ENCODE measurements at regions not wholly inside any gene's neighbourhood (a gene's known extent, or its start where the extent isn't known, plus 50 kb on each side); places are given as distances from the start of the nearest gene placed in this dataset.

DNA sequence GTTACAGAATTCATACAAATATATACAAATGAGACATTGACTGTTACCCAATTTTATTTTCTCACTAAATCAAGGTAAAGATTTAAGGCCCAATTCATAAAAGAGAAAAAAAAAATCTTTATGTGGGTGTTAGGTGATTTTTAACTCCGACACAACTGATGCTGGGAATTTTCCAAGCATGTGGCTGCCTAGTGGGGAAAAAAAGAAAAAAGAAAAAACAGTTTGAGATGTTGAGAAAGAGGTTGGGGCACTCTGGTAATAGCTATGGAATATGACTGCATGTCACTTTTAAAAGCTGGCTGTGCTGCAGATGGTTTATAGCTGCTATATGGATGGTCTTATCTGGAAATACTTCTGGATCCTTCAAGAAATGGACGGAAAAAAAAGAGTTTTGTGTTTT lies 739.9 kb upstream of the SOX9 start:
- Histone ChIP-seq H3K9me3 (ENCODE audit: control insufficient read depth, low read depth, low read length) (no peaks in the 10 kb centered on the region), H3K4me3 (ENCODE audit: low read length) (no peak overlapping the region), H3K9ac (ENCODE audit: low read length) (no peak overlapping the region), H3K27ac (ENCODE audit: low read length) (no peak overlapping the region), H3K27me3 (ENCODE audit: control insufficient read depth, insufficient read depth, low read length) (no peaks in the 10 kb centered on the region), H3K4me1 (ENCODE audit: control insufficient read depth, low read depth, low read length) (no peaks in the 10 kb centered on the region), H3K36me3 (ENCODE audit: control insufficient read depth, low read depth, low read length) (no peaks in the 10 kb centered on the region)

DNA sequence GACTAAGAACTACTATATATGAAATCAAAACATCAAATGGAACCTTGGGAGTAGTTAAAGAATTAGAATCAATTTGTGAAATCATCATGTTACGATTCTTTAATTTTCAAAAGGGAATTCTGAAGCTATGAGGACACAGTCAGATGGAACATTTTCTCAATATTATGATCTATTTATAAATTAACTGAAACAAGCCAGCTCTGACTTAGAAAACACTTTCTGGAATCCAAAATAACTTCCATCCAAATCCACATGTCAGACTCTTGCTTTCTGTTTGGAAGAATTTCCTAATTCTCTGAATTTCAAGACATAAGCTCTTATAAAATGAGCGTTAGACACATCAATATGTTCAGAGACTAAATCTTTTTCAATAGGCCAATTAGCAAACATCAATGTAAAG lies 737.7 kb upstream of the SOX9 start:
- H3K27me3 ChIP-seq (ENCODE audit: control insufficient read depth, insufficient read depth, low read length) = no peaks in the 10 kb centered on the region
- no peaks in the 10 kb centered on the region for H3K36me3 ChIP-seq (ENCODE audit: control insufficient read depth, low read depth, low read length)
- H3K27ac ChIP-seq (ENCODE audit: low read length) = no peak overlapping the region
- no peak overlapping the region for H3K4me3 ChIP-seq (ENCODE audit: low read length)
- H3K9me3 ChIP-seq (ENCODE audit: control insufficient read depth, low read depth, low read length) = no peaks in the 10 kb centered on the region
- no peak overlapping the region for H3K9ac ChIP-seq (ENCODE audit: low read length)
- no peaks in the 10 kb centered on the region for H3K4me1 ChIP-seq (ENCODE audit: control insufficient read depth, low read depth, low read length)

DNA sequence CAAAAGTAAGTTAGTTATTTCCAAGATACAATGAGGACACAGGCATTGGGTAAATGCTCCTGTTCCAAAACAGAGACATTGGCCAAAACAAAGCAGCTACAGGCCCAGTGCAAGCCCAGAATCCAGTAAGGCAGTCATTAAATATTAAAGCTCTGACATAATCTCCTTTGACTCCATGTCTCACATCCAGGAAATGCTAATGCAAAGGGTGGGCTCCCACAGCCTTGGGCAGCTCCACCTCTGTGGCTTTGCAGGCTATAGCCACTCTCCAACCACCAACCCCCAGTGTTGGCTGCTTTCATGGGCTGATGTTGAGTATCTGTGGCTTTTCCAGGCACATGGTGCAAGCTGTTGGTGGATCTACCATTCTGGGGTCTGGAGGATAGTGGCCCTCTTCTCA lies 733.4 kb upstream of the SOX9 start:
- Histone ChIP-seq H3K36me3 (ENCODE audit: control insufficient read depth, low read depth, low read length) (no peaks in the 10 kb centered on the region), H3K9ac (ENCODE audit: low read length) (no peak overlapping the region), H3K9me3 (ENCODE audit: control insufficient read depth, low read depth, low read length) (no peaks in the 10 kb centered on the region), H3K27ac (ENCODE audit: low read length) (no peak overlapping the region), H3K4me3 (ENCODE audit: low read length) (no peak overlapping the region), H3K27me3 (ENCODE audit: control insufficient read depth, insufficient read depth, low read length) (no peaks in the 10 kb centered on the region), H3K4me1 (ENCODE audit: control insufficient read depth, low read depth, low read length) (no peaks in the 10 kb centered on the region)

DNA sequence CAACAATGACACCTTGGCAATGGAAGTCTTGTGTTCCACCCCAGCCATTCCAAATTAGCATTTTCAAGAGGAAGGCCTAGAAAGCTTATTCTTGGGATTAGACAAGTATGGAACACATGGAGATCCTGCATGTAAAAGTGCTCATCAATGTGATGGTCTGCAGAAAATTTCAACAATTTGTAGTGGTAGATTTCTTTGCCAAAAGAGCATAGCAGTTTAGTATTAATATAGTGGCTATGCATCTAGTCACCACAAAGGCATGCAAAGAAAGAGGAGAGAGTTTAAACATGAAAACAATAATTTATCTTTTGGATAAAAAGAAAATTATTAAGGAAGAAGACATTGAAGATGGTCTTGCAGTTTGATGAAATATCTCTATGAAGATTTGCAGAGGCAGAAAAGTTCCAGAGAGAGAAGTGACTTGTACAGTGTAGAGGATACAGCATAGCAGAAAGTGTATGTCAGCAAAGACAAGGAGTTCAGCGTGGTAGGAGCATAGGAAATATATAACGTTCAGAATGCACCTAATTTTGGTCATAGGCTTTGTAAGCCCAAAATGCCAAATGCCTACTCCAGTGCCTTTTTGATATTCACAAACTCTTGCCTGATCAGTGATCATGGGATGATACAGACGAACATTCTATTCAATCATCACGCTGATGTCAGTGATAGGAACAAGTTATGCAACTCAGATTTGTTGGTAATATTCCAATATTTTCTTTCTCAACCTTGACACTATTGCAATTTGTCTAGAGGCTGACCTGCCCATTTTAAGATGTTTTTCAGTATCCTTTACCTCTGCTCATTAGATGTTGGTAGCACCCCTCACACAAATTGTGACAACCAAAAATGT lies 727.9 kb upstream of the SOX9 start:
- no peak overlapping the region for H3K9ac ChIP-seq (ENCODE audit: low read length)
- no peak overlapping the region for H3K4me3 ChIP-seq (ENCODE audit: low read length)
- no peaks in the 10 kb centered on the region for H3K4me1 ChIP-seq (ENCODE audit: control insufficient read depth, low read depth, low read length)
- H3K27ac ChIP-seq (ENCODE audit: low read length) = no peak overlapping the region
- H3K36me3 ChIP-seq (ENCODE audit: control insufficient read depth, low read depth, low read length) = no peaks in the 10 kb centered on the region
- H3K9me3 ChIP-seq (ENCODE audit: control insufficient read depth, low read depth, low read length) = no peaks in the 10 kb centered on the region
- no peaks in the 10 kb centered on the region for H3K27me3 ChIP-seq (ENCODE audit: control insufficient read depth, insufficient read depth, low read length)

DNA sequence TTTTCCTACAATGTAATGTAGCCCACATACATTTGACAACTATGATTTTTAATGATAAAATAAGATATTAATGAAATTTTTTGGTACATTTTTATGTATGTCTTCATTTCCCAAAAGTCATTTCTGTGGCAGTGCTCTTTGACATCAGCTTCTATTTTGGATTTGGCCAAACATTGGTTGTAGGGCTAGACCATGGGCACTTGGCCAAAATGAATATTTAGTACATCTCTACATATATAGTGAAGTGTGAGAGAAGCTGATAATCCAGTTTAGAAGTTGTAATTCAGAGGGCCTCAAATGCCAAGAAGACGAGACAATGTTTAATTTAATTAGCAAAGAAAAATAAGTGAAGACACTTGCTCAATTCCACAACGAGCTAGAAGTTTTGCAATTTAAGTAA lies 724.9 kb upstream of the SOX9 start:
- no peak overlapping the region for H3K27ac ChIP-seq (ENCODE audit: low read length)
- no peak overlapping the region for H3K9ac ChIP-seq (ENCODE audit: low read length)
- no peaks in the 10 kb centered on the region for H3K36me3 ChIP-seq (ENCODE audit: control insufficient read depth, low read depth, low read length)
- H3K4me1 ChIP-seq (ENCODE audit: control insufficient read depth, low read depth, low read length) = peaks cover 6% of the 10 kb centered on the region
- H3K4me3 ChIP-seq (ENCODE audit: low read length) = no peak overlapping the region
- H3K9me3 ChIP-seq (ENCODE audit: control insufficient read depth, low read depth, low read length) = no peaks in the 10 kb centered on the region
- H3K27me3 ChIP-seq (ENCODE audit: control insufficient read depth, insufficient read depth, low read length) = no peaks in the 10 kb centered on the region

DNA sequence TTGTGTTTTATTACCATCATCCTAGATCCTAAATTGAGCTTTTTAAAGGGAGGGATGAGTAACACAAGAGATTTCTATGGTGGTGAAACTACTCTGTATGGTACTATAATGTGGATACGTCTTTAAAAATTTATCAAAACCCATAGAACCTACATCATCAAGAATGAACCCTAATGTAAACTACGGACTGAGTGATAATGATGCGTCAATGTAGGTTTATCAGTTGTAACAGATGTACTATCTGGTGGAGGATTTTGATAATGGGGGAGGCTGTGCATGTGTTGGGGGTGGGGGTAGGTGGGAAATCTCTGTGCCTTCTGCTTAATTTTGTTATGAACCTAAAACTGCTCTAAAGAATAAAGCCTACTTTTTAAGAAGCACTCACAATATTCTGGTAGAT lies 724.1 kb upstream of the SOX9 start:
- no peaks in the 10 kb centered on the region for H3K9me3 ChIP-seq (ENCODE audit: control insufficient read depth, low read depth, low read length)
- no peaks in the 10 kb centered on the region for H3K36me3 ChIP-seq (ENCODE audit: control insufficient read depth, low read depth, low read length)
- no peak overlapping the region for H3K9ac ChIP-seq (ENCODE audit: low read length)
- no peaks in the 10 kb centered on the region for H3K27me3 ChIP-seq (ENCODE audit: control insufficient read depth, insufficient read depth, low read length)
- no peak overlapping the region for H3K4me3 ChIP-seq (ENCODE audit: low read length)
- peaks cover 6% of the 10 kb centered on the region for H3K4me1 ChIP-seq (ENCODE audit: control insufficient read depth, low read depth, low read length)
- no peak overlapping the region for H3K27ac ChIP-seq (ENCODE audit: low read length)

DNA sequence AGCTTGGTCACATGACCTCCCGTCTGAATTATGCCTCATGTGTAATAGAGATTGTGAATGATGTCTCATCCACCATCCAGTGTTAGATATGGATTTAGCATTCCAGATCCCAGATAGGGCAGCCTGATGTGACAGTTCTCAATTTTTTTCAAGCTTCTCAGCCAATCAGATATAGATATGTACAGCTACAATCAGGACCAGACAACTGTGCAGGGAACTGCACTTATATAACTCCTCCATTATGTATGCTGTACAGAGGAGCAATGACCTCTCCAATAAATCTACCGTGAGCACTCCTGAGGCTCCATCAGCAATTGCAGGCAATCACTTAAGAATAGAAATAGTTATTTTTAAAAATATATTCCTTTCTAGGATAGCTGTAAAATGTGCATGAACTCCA lies 722.8 kb upstream of the SOX9 start:
- Histone ChIP-seq H3K27me3 (ENCODE audit: control insufficient read depth, insufficient read depth, low read length) (no peaks in the 10 kb centered on the region), H3K36me3 (ENCODE audit: control insufficient read depth, low read depth, low read length) (no peaks in the 10 kb centered on the region), H3K27ac (ENCODE audit: low read length) (no peak overlapping the region), H3K4me1 (ENCODE audit: control insufficient read depth, low read depth, low read length) (peaks cover 6% of the 10 kb centered on the region), H3K9ac (ENCODE audit: low read length) (no peak overlapping the region), H3K4me3 (ENCODE audit: low read length) (no peak overlapping the region), H3K9me3 (ENCODE audit: control insufficient read depth, low read depth, low read length) (no peaks in the 10 kb centered on the region)

DNA sequence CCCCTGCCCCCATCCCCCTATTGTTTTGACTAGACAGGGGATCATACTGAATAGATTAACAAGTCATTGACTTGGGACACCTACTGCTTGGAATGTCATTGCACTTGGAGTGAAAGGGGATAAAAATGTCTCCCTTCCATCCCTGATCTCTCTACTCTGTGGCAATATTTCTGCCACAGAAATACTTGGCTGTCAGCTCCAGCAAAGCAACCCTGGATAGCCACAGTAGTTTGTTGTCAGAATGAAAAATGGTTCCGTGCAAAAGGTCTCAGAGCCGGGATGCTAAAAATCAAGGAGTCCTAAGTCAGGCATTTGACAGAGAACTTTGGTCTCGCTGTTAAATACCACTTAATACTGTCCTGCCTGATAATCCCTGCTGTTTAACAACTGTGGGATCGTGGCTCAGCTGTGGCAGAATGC lies 722.0 kb upstream of the SOX9 start:
- Histone ChIP-seq H3K9ac (ENCODE audit: low read length) (no peak overlapping the region), H3K4me1 (ENCODE audit: control insufficient read depth, low read depth, low read length) (peaks cover 6% of the 10 kb centered on the region), H3K27ac (ENCODE audit: low read length) (no peak overlapping the region), H3K9me3 (ENCODE audit: control insufficient read depth, low read depth, low read length) (no peaks in the 10 kb centered on the region), H3K27me3 (ENCODE audit: control insufficient read depth, insufficient read depth, low read length) (no peaks in the 10 kb centered on the region), H3K4me3 (ENCODE audit: low read length) (no peak overlapping the region), H3K36me3 (ENCODE audit: control insufficient read depth, low read depth, low read length) (no peaks in the 10 kb centered on the region)

DNA sequence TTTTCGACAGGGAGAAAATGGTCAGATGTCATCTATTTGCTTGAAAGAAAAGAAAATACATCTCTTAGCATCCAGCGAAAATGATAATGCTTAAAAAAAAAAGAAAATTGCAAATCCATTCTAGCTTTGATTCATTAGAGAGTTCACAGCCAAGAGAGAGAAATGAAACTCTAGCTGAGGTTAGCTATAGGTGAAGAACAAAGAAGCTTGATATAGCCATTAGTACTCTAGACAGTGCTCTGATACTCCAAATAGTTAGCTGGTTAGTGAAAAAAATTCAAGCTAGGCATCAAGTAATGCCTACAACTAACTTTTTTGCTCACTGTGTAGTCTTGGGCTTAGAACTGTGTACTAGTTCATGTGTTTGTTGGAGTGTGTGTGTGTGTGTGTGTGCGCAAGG lies 721.6 kb upstream of the SOX9 start:
- no peaks in the 10 kb centered on the region for H3K36me3 ChIP-seq (ENCODE audit: control insufficient read depth, low read depth, low read length)
- no peak overlapping the region for H3K27ac ChIP-seq (ENCODE audit: low read length)
- H3K9ac ChIP-seq (ENCODE audit: low read length) = no peak overlapping the region
- H3K9me3 ChIP-seq (ENCODE audit: control insufficient read depth, low read depth, low read length) = no peaks in the 10 kb centered on the region
- no peaks in the 10 kb centered on the region for H3K27me3 ChIP-seq (ENCODE audit: control insufficient read depth, insufficient read depth, low read length)
- H3K4me3 ChIP-seq (ENCODE audit: low read length) = no peak overlapping the region
- H3K4me1 ChIP-seq (ENCODE audit: control insufficient read depth, low read depth, low read length) = peaks cover 6% of the 10 kb centered on the region

DNA sequence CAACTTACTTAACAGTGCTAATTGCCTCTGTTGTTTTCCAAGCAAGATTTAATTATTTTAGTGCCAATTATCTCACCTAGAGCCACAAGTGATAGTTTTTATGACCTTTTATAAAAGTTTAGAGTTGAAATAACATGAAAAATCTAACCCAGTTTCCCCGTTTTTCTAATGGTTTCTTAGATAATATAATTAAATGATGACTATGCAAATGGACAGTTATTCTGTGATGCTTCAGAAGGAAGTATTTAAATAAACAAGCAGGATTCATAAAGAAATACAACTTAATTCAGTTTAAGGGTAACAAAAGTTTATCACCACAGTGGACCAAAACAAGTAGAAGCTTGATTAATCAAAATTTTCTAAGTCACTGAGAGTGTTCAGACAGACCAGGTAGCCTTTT lies 721.2 kb upstream of the SOX9 start:
- H3K36me3 ChIP-seq (ENCODE audit: control insufficient read depth, low read depth, low read length) = no peaks in the 10 kb centered on the region
- no peak overlapping the region for H3K9ac ChIP-seq (ENCODE audit: low read length)
- H3K4me1 ChIP-seq (ENCODE audit: control insufficient read depth, low read depth, low read length) = peaks cover 6% of the 10 kb centered on the region
- no peaks in the 10 kb centered on the region for H3K9me3 ChIP-seq (ENCODE audit: control insufficient read depth, low read depth, low read length)
- H3K4me3 ChIP-seq (ENCODE audit: low read length) = no peak overlapping the region
- no peak overlapping the region for H3K27ac ChIP-seq (ENCODE audit: low read length)
- no peaks in the 10 kb centered on the region for H3K27me3 ChIP-seq (ENCODE audit: control insufficient read depth, insufficient read depth, low read length)

DNA sequence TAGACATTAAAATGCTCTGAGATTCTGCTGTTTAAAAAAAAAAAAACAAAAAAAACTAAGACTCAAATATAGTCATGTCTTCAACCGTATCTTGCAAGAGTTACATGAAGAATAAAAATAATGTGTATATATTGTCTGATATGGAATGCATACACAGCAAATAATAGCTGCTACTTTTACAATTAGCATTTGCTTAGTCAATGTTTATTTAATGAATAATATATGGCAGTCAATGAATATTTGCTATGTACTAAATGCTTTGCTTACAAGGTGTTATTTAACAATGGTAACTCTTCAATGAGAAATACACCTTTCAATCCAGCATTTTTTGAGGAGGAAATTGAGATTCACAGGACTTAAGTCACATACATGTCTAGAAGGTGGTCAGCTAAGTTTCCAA lies 718.8 kb upstream of the SOX9 start:
- no peak overlapping the region for H3K27ac ChIP-seq (ENCODE audit: low read length)
- H3K9me3 ChIP-seq (ENCODE audit: control insufficient read depth, low read depth, low read length) = no peaks in the 10 kb centered on the region
- H3K27me3 ChIP-seq (ENCODE audit: control insufficient read depth, insufficient read depth, low read length) = no peaks in the 10 kb centered on the region
- H3K9ac ChIP-seq (ENCODE audit: low read length) = no peak overlapping the region
- H3K36me3 ChIP-seq (ENCODE audit: control insufficient read depth, low read depth, low read length) = no peaks in the 10 kb centered on the region
- no peak overlapping the region for H3K4me3 ChIP-seq (ENCODE audit: low read length)
- peaks cover 6% of the 10 kb centered on the region for H3K4me1 ChIP-seq (ENCODE audit: control insufficient read depth, low read depth, low read length)

DNA sequence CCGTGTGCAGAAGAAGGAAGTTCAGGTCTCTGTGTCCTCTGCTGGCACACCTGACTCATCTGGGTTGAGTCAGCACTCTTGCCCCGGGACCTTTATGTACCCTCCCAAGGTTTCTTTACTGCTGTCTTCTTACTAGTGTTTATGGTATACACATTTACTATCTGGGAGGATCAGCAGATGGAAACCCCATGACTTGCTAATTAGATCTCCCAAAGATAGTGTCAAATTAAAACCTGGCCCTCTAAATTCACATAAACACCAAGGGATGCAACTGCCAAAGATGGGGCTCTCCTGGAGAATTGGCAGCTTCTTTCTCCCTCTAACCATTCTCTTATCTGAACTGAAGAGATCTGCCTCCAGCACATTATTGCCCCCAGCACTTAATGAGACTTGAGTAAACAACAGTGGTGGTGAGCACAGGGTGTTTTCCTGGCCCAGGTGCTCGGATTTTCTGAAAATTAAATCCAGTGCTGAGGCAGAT lies 718.1 kb upstream of the SOX9 start:
- H3K9me3 ChIP-seq (ENCODE audit: control insufficient read depth, low read depth, low read length) = no peaks in the 10 kb centered on the region
- no peak overlapping the region for H3K4me3 ChIP-seq (ENCODE audit: low read length)
- H3K4me1 ChIP-seq (ENCODE audit: control insufficient read depth, low read depth, low read length) = peaks cover 6% of the 10 kb centered on the region
- no peak overlapping the region for H3K27ac ChIP-seq (ENCODE audit: low read length)
- H3K27me3 ChIP-seq (ENCODE audit: control insufficient read depth, insufficient read depth, low read length) = no peaks in the 10 kb centered on the region
- H3K36me3 ChIP-seq (ENCODE audit: control insufficient read depth, low read depth, low read length) = no peaks in the 10 kb centered on the region
- no peak overlapping the region for H3K9ac ChIP-seq (ENCODE audit: low read length)

Measured in iPS-18a (cell line).